Epithelial cell of proximal tubule (primary cell): ENCODE measurements at regions not wholly inside any gene's neighbourhood (a gene's known extent, or its start where the extent isn't known, plus 50 kb on each side); places are given as distances from the start of the nearest gene placed in this dataset.
"Not testable (repeated sequence)": the region's sequence is repeated elsewhere in the genome, so short reads cannot be mapped to it uniquely, and the experiment has no call there.

ENCODE experiments used
- DNase-seq: peaks from one replicate; pipeline ENCODE4 v3.0.0-alpha.2; 2011; ENCODE audit warnings: low read depth
- H3K4me3 ChIP-seq: 2 replicates; pipeline ENCODE4 v1.5.1; 2011; ENCODE audit warnings: low read depth, mild to moderate bottlenecking, low read length
- TF ChIP-seq, protein P1 (sequence below): conservative IDR thresholded peaks from 2 replicates; pipeline ENCODE4 v1.5.1; 2012; ENCODE audit warnings: low read depth, mild to moderate bottlenecking, low read length

DNA sequence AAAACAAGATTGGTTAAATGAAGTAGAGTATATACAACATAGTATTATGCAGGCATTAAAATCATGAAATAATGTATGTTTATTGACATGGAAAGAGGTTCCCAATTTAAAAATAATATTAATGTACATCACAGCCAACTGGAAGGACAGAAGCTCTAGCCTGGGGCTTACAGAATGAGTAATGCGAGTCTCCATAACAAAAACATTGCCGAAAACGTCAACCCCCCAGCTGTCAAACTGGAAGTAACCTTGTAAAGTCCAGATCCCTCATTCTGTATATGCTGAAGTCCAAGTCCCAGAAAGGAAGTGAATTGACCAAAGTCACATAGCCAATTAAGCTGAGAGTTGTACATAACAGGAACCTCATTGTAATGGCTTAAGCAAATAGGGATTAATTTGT is 128.7 kb upstream of the ECI2 start:
- TF ChIP-seq, protein P1, sequence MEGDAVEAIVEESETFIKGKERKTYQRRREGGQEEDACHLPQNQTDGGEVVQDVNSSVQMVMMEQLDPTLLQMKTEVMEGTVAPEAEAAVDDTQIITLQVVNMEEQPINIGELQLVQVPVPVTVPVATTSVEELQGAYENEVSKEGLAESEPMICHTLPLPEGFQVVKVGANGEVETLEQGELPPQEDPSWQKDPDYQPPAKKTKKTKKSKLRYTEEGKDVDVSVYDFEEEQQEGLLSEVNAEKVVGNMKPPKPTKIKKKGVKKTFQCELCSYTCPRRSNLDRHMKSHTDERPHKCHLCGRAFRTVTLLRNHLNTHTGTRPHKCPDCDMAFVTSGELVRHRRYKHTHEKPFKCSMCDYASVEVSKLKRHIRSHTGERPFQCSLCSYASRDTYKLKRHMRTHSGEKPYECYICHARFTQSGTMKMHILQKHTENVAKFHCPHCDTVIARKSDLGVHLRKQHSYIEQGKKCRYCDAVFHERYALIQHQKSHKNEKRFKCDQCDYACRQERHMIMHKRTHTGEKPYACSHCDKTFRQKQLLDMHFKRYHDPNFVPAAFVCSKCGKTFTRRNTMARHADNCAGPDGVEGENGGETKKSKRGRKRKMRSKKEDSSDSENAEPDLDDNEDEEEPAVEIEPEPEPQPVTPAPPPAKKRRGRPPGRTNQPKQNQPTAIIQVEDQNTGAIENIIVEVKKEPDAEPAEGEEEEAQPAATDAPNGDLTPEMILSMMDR = no peak
- H3K4me3 ChIP-seq = no peak overlapping the region
- DNase-seq = no peak

DNA sequence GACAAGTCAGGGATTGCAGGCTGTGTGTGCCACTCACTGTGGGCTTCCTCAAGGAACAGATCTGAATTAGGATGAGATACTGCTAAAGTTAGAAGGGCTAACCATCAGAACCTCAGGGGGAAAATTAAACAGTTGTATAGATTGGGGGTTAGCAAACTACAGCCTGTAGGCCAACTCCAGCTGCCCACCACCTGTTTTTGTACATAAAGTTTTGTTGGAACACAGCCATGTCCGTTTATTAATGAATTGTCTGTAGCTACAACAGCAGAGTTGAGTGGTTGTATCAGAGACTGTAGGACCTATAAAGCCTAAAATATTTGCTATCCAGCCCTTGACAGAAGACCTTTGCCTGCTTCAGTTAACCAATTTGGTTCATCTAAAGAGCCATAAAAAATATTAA is 127.2 kb upstream of the ECI2 start:
- no peak overlapping the region for H3K4me3 ChIP-seq
- DNase-seq = no peak
- TF ChIP-seq, protein P1 = no peak

DNA sequence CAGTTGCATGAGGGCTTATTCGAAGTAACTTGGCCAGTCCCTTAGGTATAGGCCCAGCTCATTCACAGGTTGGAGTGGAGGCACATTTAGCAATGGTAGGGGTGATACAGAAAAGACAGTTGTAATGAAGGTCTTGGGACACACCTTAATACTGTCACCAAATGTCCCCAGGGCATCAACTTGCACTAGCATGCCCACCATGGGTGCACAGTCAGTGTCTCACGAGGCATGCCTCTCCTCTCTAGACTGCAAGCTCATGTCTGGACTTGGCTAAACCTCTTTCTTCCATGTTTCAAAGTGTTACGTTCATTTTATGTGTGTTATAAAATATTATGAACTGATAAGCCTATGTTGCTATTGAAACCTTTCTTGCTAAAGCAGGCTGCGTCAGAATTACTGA is 124.0 kb upstream of the ECI2 start:
- DNase-seq = no peak
- TF ChIP-seq, protein P1 = no peak
- no peak overlapping the region for H3K4me3 ChIP-seq

DNA sequence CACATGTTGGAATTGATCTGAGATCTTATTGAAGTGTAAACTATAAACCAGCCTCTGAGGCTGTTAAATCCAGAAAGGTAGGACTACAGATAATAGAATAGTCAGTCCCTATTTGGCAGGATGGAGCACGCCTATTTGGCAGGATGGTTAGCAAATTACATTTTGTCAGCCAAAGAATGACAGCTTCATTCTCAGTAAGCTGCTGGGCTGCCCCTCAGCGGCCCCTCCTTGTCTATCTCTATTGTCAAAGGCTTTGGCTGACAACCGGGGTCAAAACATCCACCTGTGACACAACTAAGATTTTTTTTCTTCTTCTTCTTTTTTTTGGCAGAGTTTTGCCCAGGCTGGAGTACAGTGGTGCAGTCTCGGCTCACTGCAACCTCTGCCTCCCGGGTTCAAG is 123.4 kb upstream of the ECI2 start:
- DNase-seq = no peak
- H3K4me3 ChIP-seq = no peak overlapping the region
- TF ChIP-seq, protein P1 = no peak

DNA sequence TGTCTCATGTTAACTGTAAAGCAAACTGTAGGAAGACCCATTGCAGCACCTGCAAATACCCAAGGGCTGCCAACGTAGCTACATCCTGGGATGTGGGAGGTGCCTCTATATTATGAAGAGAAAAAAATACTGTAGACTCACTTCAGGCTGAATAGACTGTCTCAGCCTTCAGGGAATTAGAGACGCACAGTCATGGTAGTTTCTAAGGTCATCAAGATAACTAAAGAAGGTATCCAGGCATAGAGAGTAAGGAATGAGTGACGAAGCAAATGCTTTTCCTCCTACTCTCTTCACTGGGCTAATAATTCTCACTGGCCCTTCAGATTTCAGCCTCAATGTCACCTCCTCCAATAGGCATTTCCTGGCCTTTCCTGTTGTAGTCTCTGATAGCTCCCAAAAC is 121.6 kb upstream of the ECI2 start:
- no peak for DNase-seq
- TF ChIP-seq, protein P1 = no peak
- H3K4me3 ChIP-seq = no peak overlapping the region

DNA sequence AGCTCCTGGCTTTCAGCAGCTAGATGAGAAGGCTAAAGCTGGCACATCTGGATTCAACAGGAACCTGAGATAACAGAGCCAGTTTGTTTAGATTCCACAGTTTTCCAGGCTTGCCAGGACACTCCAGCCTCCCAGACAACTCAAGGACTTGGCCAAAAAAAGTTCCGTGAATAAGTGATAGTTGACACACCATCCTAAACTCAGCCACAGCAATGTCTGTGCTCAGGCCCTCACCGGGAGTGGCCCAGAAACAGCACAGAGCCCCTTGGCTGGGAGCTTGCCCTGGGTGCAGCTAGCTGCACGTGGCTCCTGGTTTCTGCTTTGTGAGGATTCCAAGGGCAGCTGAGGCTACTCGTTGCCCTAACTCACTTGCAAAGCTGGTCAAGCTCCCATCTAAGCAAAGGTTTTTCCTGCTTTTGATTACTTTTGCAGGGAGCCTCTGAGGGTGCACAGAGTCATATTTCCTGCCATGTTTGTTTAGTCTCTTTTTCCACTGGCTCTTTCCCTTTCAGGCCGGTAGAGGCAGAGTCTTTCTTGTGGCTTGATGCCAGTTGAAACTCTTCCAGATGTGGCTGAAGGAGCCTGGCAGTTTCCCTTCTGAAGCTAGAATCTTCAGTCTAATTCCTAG is 118.3 kb upstream of the ECI2 start:
- no peak overlapping the region for H3K4me3 ChIP-seq

DNA sequence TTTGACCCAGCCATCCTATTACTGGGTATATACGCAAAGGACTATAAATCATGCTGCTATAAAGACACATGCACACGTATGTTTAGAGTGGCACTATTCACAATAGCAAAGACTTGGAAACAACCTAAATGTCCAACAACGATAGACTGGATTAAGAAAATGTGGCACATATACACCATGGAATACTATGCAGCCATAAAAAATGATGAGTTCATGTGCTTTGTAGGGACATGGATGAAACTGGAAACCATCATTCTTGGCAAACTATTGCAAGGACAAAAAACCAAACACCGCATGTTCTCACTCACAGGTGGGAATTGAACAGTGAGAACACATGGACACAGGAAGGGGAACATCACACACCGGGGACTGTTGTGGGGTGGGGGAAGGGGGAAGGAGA is 117.1 kb upstream of the ECI2 start:
- DNase-seq, H3K4me3 ChIP-seq: not testable (repeated sequence)

More for the DNA sequence above, 118.3 kb upstream of the ECI2 start:
- TF ChIP-seq, protein P1 = peak; percentile 70
- DNase-seq = peak; percentile 3
